Pons (tissue), 1 donor: ENCODE measurements at regions not wholly inside any gene's neighbourhood (a gene's known extent, or its start where the extent isn't known, plus 50 kb on each side); places are given as distances from the start of the nearest gene placed in this dataset.

Experiments
- DNase-seq: peaks from one replicate; pipeline ENCODE4 v3.0.0-alpha.2; 2016; ENCODE audit warnings: low spot score

DNA sequence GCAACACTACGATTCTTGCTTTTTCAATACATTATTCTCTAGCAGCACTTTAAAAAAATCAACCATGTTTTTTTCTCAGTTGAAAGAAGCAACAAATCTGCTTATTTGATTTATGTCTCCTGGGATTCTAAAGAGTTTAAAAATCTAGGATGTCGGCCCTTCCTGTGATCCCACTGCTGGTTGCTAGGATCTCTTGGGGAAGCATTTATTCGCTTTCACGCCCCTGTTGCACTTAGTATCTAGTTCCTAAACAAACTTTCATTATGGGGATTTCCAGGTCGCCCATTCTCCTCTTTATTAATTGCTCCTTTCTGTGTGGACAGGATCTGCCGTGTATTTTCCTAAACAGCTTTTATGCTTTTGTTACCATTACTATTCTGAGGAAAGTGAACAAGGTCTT lies 313.5 kb downstream of the AGTPBP1 start:
- DNase-seq = no peak

GRCh38 chr9:85427772-85428171 lies 314.0 kb downstream of the AGTPBP1 start:
- no peak for DNase-seq

DNA sequence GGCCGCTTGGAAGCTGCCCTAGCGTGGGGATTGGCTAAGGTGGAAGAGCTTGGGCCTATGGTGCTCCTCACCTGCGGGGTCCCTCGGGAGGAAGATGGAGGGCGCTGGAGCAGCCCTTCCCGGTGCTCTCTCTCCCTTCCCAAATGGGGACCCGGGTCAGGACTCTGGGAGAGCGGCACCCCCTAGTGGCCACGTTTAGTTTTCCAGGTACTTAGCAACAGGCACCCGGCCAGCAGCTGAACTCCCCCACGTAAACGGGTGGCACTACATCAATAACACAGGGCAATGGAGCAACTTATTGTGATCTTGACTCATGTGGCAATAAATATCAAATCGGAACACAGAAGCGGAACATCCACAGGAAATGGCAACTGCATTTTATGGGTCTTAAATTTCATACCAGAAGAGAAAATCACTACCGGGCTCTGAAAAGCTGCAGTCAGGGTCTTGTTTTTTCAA lies 316.6 kb downstream of the AGTPBP1 start:
- peak; percentile 49 for DNase-seq

DNA sequence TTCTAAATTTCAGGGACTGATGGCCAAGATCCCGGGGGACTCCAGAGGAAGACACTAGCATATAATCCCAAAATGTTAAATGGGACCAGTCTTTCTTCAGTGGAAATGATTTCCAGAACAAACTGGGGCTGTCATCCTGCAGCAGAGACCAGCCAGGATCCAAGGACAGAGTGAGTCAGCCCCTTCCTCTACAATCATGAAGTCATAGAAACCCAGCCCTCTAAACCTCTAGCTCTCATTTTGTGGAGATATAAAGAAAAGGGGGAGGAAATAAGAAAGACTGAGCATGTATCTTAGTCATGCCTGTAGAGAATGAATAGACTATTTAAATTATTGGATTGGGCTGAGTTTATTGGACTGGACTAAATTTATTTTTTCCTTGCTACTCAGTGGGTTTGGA lies 318.3 kb downstream of the AGTPBP1 start:
- DNase-seq = no peak

- no peak for DNase-seq
Observed at GRCh38 chr9:85421641-85422040, 320.1 kb downstream of the AGTPBP1 start.

DNA sequence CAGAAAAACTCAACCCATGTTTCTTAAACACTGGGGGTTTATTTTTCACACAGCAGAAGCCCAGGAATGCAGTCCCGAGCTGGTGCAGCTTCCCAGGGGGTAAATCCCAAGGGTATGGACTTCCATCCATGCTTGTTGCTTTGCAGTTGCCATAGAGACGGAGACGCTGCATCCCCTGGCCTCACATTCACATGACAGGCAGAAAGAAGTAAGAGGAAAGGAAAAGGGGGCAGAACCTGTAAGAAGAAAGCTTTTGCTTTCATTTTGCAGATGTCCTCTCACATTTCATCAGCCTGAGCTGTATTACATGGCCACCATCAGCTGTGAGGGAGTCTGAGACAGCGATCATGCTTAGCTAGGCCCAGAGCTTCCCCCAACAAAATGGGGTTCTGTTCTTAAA lies 321.0 kb downstream of the AGTPBP1 start:
- no peak for DNase-seq

DNA sequence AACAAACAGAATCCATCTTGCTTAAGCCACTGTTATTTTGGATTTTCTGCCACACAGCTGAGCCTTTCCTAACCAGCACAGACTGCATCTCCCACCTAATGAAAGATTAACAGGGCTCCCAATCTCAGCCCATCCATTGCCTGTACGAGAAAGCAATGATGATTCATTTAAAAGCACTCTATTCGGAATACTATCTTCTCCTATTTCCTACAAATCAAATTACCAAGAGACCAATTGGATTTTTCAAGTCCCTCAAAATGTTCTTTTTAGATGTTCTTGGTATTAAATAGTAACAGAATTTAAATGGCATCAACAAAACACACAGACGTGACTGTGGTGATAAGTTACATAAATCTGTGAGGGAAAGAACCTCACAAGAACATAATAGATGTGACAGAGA lies 324.1 kb downstream of the AGTPBP1 start:
- DNase-seq = no peak

DNA sequence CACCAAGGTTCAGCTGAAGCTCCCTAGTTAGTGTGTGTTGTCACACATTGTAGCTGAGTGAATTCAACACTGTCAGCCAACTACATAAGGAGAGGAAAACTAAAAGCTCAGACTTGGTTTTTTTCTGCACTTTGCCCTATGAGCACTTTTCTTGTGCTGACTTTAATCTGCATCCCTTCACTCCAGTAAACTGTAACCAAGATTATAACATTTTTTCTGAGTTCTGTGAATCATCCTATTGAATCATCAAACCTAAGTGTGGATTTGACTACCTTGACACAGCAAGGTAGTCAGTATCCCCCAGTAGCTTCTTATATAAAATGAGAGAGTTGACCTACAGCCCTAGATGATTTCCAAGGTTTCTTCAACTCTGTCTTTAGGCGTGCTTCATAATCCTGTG lies 325.0 kb downstream of the AGTPBP1 start:
- no peak for DNase-seq

DNA sequence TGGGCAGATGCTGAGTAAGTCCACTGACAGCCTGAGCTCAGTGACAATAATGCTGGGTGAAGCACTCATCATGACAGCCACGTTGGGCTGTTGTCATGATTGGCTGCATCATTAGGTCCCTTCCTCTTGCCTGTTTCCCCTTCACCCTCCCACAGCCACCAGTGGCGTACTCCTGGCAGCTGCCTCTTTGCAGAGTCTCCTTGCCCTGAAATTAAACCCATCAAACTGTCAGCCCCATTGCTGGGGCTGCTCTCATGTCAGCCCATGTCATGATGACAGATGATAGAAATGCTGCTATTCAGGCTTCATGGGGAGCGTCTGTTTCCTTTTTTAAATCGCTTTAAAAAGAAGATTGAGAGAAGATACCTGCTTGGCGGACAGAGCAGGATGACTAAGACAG lies 327.4 kb downstream of the AGTPBP1 start:
- no peak for DNase-seq

DNA sequence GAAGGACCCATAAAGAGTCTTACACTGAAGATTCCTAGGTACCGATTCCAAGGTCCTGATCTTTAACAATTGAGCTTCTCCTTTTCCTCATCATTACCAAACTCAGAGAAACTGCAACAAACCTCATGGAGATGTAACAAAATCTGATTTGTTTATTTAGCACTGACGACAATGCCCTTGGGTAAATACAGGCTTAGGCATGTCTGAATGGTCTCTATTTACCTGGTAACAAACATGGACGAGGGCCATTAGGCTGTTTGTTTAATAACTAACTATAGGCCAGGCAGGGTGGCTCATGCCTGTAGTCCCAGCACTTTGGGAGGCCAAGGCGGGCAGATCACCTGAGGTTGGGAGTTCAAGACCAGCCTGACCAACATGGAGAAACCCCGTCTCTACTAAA lies 333.3 kb downstream of the AGTPBP1 start:
- DNase-seq = no peak

- DNase-seq = no peak
Observed at GRCh38 chr9:85405566-85405950, 336.2 kb downstream of the AGTPBP1 start.

- no peak for DNase-seq
Observed at GRCh38 chr9:85404911-85405565, 336.7 kb downstream of the AGTPBP1 start.

DNA sequence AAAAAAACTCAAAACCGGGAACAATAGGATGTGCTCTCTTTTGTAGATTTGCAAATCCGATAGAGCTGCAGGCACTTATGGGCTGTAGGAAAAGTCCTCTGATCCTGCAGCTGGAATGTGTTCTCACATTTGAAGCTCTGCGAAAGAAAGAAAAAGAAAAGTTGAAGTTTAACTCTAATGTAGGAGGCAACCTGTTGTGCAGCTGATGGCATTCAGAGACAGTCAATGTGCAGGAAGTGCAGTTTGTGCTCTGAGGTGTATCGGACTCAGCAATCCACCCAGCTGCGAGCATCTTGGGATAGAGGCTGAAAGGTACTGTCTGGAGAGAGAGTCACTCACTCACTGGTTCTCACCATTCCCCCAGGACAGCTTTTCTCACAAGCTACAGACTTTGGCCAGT lies 339.2 kb downstream of the AGTPBP1 start:
- DNase-seq = no peak

GRCh38 chr9:85401998-85402397 lies 339.8 kb downstream of the AGTPBP1 start:
- no peak for DNase-seq

DNA sequence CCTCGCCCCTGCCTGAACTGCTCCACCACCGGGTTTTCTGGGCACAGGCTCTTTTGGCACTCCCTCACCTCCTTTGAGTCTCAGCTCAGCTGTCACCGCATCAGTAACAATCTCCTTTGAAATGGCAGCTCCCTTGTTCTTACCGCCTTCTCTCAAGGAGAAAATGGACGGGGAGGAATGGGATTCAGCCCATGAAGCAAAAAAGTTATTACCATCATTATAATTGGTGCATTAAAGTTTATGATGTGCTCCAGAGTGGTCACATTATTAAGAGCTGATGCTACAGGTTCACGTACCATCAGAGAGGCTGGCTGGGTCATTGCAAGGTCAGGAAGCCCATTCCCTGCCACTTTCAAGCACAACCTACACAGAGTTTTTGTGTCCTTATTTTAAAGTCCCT lies 344.7 kb downstream of the AGTPBP1 start:
- no peak for DNase-seq

DNA sequence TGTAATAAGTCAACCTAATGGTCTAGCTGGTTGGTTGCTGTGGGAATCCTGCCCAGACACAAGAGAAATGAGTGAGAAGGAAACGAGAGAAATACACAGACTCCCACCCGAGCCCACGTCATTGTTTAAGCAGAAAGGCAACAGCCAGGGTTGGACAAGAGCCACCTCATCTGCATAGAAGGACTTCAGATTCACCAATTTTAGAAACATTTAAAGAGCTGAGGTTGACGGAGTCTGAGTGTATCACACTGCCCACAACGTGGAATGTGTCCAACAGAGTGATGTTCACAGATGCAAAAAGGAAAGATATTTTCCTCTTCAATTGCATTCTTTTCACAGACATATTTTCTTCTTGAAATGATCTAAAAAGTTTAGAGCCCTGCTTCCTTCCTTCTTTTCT lies 349.5 kb downstream of the AGTPBP1 start:
- DNase-seq = no peak

DNA sequence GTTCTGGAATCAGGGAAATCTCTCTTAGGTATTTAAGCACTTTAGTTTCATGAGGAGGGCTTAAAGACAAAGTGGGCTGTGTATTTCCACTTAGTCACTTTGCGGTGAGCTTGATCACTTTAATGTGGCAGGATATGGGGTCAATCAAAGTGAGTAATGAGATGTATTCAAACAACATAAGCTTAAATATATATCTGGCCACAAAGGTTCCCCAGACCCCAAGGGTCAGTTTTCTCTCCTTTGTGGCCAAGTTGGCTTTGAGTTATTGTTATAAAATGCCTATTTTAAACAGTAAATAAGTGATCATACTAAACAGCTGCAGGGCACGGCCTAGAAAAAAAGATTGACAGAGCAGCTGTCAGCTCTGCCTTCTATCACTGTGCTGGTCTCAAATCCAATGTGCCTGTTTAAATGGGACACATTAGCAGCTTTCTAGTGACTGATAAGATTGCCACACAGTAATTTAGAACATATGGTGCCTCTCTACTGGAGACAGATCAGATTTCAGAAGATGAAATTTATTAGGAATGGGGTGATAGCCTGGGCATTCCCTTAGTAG lies 363.9 kb downstream of the AGTPBP1 start:
- no peak for DNase-seq

DNA sequence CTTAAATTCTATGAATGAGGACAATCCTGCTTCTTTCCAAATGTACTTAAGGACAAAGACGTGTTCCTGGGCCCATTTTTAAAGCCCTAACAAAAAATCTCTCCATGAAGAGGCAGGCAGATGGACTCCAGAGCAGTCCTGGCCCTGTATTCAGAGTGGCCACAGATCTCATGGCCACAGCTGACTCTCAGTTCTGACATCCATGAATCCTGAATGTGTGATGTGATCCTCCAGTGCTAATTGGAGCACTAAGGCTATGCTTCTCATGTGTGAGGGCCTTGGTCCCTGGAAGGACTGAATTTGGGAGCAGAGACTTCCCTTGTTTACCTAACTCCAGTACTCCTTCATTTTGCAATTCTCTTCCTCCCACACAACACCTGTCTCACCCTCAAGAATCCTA lies 373.0 kb downstream of the AGTPBP1 start:
- no peak for DNase-seq

- no peak for DNase-seq
Observed at GRCh38 chr9:85359161-85359560, 382.6 kb downstream of the AGTPBP1 start.

DNA sequence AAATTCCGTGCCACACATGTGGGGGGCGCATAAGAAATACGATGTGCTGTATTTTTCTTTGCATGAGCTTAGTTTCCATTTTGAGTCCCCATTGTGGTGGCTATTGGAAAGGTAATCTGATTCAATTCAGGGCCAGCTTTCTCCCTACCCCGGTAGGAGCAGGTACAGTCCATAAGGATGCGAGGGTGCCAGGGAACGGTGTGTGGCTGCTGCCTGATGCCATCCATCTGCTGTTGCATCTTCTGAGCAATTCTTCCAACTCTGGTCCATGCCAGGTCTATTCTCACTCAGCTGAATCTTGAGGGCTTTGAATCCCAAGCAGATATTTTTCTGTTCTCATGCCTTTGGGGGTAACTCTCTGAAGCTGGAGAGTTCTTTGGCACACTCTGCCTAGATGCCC lies 392.7 kb downstream of the AGTPBP1 start:
- no peak for DNase-seq

- no peak for DNase-seq
Observed at GRCh38 chr9:85347541-85347940, 394.2 kb downstream of the AGTPBP1 start.

DNA sequence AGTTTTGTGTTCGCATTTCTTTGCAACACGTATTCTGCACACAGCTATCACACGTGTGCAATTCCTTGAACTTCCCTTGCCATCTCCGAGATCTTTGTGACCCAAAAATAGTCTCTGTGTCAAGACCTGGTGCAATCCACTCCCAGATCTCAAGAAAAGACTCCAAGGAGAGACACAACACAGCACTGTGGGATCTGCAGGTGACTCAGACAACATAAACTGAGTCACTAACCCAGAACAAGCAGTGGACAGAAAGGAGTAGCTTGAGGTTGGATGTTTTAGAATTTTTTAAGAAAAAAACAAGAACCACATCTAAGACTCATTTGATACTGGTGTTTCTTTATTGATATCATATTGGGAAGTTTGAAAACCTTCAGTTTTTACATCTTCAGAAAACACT lies 396.9 kb downstream of the AGTPBP1 start:
- DNase-seq = no peak

- no peak for DNase-seq
Observed at GRCh38 chr9:85339338-85339737, 402.4 kb downstream of the AGTPBP1 start.

GRCh38 chr9:85334228-85334627 lies 407.5 kb downstream of the AGTPBP1 start:
- DNase-seq = no peak
